ENCODE measurements at regions not wholly inside any gene's neighbourhood (a gene's known extent, or its start where the extent isn't known, plus 50 kb on each side); places are given as distances from the start of the nearest gene placed in this dataset.

DNA sequence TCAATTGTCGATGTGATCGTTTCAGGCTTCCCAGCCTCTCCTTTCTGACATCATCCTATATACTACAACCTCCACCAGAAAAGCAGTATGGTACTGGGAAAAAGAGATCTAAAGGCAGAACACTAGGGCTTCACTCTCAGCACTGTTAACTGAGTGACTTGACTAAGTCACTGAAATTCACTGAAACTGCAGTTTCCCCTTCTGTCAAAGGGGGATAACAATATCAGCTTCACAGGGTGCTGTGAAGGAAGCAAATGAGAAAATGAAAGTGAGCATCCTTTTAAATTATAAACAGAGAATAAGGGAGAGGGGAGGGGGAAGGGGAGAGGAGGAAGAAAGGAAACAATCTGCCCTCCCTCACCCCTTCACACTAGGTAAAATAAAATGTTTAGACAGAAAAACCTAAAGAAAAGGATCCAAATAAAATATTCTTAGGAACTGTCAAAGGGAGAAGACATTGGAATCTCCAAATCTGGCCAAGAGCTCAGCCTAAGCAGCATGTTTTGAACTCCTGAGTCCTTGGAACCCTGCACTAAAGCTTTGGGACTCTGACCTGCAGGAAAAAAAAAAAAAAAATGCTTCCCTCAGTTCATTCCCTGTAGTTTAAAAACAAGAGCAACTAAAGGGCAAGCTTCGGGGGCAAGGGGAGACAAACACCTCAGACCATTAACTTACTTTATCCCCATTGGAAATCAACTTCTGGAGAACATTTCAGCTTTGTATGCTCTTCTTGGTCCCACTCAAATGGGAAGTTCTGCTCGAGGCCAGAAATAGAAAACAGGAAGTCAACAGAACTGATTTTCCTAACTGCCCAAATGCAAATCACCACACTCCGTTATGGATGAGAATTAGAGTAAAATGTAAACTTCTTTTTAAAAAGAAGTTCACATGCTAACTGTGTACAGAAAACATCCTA lies 178.3 kb downstream of the DEPDC1B start:
- TF ChIP-seq POLR2A (IDR thresholded peaks at IDR 0.05): no peak
- TF ChIP-seq, protein P1, sequence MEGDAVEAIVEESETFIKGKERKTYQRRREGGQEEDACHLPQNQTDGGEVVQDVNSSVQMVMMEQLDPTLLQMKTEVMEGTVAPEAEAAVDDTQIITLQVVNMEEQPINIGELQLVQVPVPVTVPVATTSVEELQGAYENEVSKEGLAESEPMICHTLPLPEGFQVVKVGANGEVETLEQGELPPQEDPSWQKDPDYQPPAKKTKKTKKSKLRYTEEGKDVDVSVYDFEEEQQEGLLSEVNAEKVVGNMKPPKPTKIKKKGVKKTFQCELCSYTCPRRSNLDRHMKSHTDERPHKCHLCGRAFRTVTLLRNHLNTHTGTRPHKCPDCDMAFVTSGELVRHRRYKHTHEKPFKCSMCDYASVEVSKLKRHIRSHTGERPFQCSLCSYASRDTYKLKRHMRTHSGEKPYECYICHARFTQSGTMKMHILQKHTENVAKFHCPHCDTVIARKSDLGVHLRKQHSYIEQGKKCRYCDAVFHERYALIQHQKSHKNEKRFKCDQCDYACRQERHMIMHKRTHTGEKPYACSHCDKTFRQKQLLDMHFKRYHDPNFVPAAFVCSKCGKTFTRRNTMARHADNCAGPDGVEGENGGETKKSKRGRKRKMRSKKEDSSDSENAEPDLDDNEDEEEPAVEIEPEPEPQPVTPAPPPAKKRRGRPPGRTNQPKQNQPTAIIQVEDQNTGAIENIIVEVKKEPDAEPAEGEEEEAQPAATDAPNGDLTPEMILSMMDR (IDR thresholded peaks at IDR 0.05): no peak
